Endodermal cell (in vitro differentiated cells): ENCODE measurements at regions not wholly inside any gene's neighbourhood (a gene's known extent, or its start where the extent isn't known, plus 50 kb on each side); places are given as distances from the start of the nearest gene placed in this dataset.
A peak's percentile ranks its signal among the peaks of the same experiment; 100 is the strongest.

ENCODE experiments used
- DNase-seq: peaks from one replicate; pipeline ENCODE4 v3.0.0-alpha.2; 2017
- H3K27ac ChIP-seq: 2 replicates; pipeline ENCODE4 v1.5.1; 2013; ENCODE audit warnings: mild to moderate bottlenecking, low read depth, low read length, moderate library complexity
- H3K27me3 ChIP-seq: 2 replicates; pipeline ENCODE4 v1.6.1; 2013; ENCODE audit warnings: mild to moderate bottlenecking, low read length, moderate library complexity; ENCODE audit not compliant: insufficient read depth, control insufficient read depth, poor library complexity, severe bottlenecking
- H3K36me3 ChIP-seq: 2 replicates; pipeline ENCODE4 v1.7.0; 2013; ENCODE audit warnings: mild to moderate bottlenecking, low read length, moderate library complexity; ENCODE audit not compliant: control insufficient read depth, insufficient read depth
- H3K4me1 ChIP-seq: one replicate; pipeline ENCODE4 v1.7.0; 2013; ENCODE audit warnings: low read length; ENCODE audit not compliant: control insufficient read depth, insufficient read depth
- H3K4me3 ChIP-seq: 2 replicates; pipeline ENCODE4 v1.5.1; 2013; ENCODE audit warnings: mild to moderate bottlenecking, low read length, moderate library complexity
- H3K9ac ChIP-seq: 2 replicates; pipeline ENCODE4 v1.6.1; 2013; ENCODE audit warnings: mild to moderate bottlenecking, low read length, moderate library complexity; ENCODE audit not compliant: poor library complexity, severe bottlenecking; ENCODE audit errors: extremely low read depth
- H3K9me3 ChIP-seq: 2 replicates; pipeline ENCODE4 v1.6.1; 2013; ENCODE audit warnings: mild to moderate bottlenecking, low read length, moderate library complexity; ENCODE audit not compliant: control insufficient read depth
- H3K27ac Mint-ChIP-seq: 2 replicates; pipeline ENCODE4 v1.8.0; 2020; ENCODE audit warnings: mixed read lengths
- H3K27me3 Mint-ChIP-seq: 2 replicates; pipeline ENCODE4 v1.8.0; 2021; ENCODE audit warnings: mild to moderate bottlenecking, mixed read lengths; ENCODE audit not compliant: insufficient read depth
- H3K36me3 Mint-ChIP-seq: 2 replicates; pipeline ENCODE4 v1.8.0; 2020; ENCODE audit warnings: low read depth, mixed read lengths
- H3K4me1 Mint-ChIP-seq: 2 replicates; pipeline ENCODE4 v1.8.0; 2020; ENCODE audit warnings: mixed read lengths
- H3K4me3 Mint-ChIP-seq: 2 replicates; pipeline ENCODE4 v1.8.0; 2020; ENCODE audit warnings: mild to moderate bottlenecking, moderate library complexity, mixed read lengths
- H3K9me3 Mint-ChIP-seq: 2 replicates; pipeline ENCODE4 v1.8.0; 2020; ENCODE audit warnings: mild to moderate bottlenecking, mixed read lengths
- CTCF ChIP-seq: fragments of 200-600 bp; sonication (generic); conservative IDR thresholded peaks from 2 replicates; pipeline ENCODE4 v1.5.0; 2021; ENCODE audit warnings: antibody characterized with exemption, mild to moderate bottlenecking
- WGBS, 2 experiments: methylation state at CpG; one replicate each; pipeline versions ENCODE4 v1.1.5 to v1.1.7; 2013; ENCODE audit warnings: missing lambda C conversion rate in 2 of 2, mixed read lengths in 1 of 2; ENCODE audit not compliant: insufficient coverage in 1 of 2, insufficient read length in 1 of 2; 5-methylcytosine and 5-hydroxymethylcytosine counted together

- Histone ChIP-seq H3K27ac (peak overlapping the region; percentile 86), H3K27me3 (no peaks in the 10 kb centered on the region), H3K9ac (peak overlapping the region; percentile 9), H3K4me1 (peaks cover 18% of the 10 kb centered on the region), H3K36me3 (no peaks in the 10 kb centered on the region), H3K9me3 (no peaks in the 10 kb centered on the region), H3K4me3 (peak overlapping the region; percentile 67)
- H3K36me3 Mint-ChIP-seq = no peaks in the 10 kb centered on the region
- TF ChIP-seq CTCF = no peak
- 39 to 49% methylated on average over 5 of the region's 5 CpGs for WGBS, 2 experiments
- peak overlapping the region; percentile 42 for H3K4me3 Mint-ChIP-seq
- H3K27ac Mint-ChIP-seq = peak overlapping the region; percentile 82
- no peak for DNase-seq
- peaks cover 47% of the 10 kb centered on the region for H3K4me1 Mint-ChIP-seq
- H3K27me3 Mint-ChIP-seq = no peaks in the 10 kb centered on the region
- H3K9me3 Mint-ChIP-seq = no peaks in the 10 kb centered on the region
These were observed 68.0 kb upstream of the PIM1 start for GRCh38 chr6:37101991-37102298.

GRCh38 chr6:37102299-37103168 is 67.4 kb upstream of the PIM1 start:
- H3K4me1 ChIP-seq = peaks cover 18% of the 10 kb centered on the region
- no peaks in the 10 kb centered on the region for H3K27me3 Mint-ChIP-seq
- no peaks in the 10 kb centered on the region for H3K9me3 ChIP-seq
- peaks cover 51% of the 10 kb centered on the region for H3K4me1 Mint-ChIP-seq
- H3K36me3 ChIP-seq = no peaks in the 10 kb centered on the region
- H3K9ac ChIP-seq = peak overlapping the region; percentile 9
- TF ChIP-seq CTCF = no peak
- H3K4me3 Mint-ChIP-seq = peak overlapping the region; percentile 42
- H3K27me3 ChIP-seq = no peaks in the 10 kb centered on the region
- peak overlapping the region; percentile 67 for H3K4me3 ChIP-seq
- DNase-seq = peak; percentile 96
- 0 to 3% methylated on average over 11 to 35 of the region's 36 CpGs for WGBS, 2 experiments
- peak overlapping the region; percentile 86 for H3K27ac ChIP-seq
- H3K27ac Mint-ChIP-seq = peak overlapping the region; percentile 82
- H3K9me3 Mint-ChIP-seq = no peaks in the 10 kb centered on the region
- H3K36me3 Mint-ChIP-seq = no peaks in the 10 kb centered on the region

GRCh38 chr6:37103169-37104039 is 66.5 kb upstream of the PIM1 start:
- no peaks in the 10 kb centered on the region for H3K36me3 ChIP-seq
- no peaks in the 10 kb centered on the region for H3K27me3 ChIP-seq
- no peaks in the 10 kb centered on the region for H3K9me3 ChIP-seq
- H3K27me3 Mint-ChIP-seq = no peaks in the 10 kb centered on the region
- TF ChIP-seq CTCF = no peak
- H3K4me1 ChIP-seq = peaks cover 18% of the 10 kb centered on the region
- no peaks in the 10 kb centered on the region for H3K9me3 Mint-ChIP-seq
- no peak overlapping the region for H3K27ac Mint-ChIP-seq
- peak overlapping the region; percentile 67 for H3K4me3 ChIP-seq
- peak overlapping the region; percentile 9 for H3K9ac ChIP-seq
- no peaks in the 10 kb centered on the region for H3K36me3 Mint-ChIP-seq
- peak overlapping the region; percentile 42 for H3K4me3 Mint-ChIP-seq
- DNase-seq = peak; percentile 74
- WGBS, 2 experiments = 17 to 66% methylated on average over 2 to 10 of the region's 10 CpGs
- peak overlapping the region; percentile 86 for H3K27ac ChIP-seq
- peaks cover 51% of the 10 kb centered on the region for H3K4me1 Mint-ChIP-seq
